GM21576 (cell line): ENCODE measurements at regions not wholly inside any gene's neighbourhood (a gene's known extent, or its start where the extent isn't known, plus 50 kb on each side); places are given as distances from the start of the nearest gene placed in this dataset.

Experiments
- ATAC-seq: cut with Tn5 transposase; IDR thresholded peaks from one replicate; pipeline ENCODE4 v1.9.1; 2021; ENCODE audit warnings: mild to moderate bottlenecking, moderate library complexity; ENCODE audit not compliant: unreplicated experiment

DNA sequence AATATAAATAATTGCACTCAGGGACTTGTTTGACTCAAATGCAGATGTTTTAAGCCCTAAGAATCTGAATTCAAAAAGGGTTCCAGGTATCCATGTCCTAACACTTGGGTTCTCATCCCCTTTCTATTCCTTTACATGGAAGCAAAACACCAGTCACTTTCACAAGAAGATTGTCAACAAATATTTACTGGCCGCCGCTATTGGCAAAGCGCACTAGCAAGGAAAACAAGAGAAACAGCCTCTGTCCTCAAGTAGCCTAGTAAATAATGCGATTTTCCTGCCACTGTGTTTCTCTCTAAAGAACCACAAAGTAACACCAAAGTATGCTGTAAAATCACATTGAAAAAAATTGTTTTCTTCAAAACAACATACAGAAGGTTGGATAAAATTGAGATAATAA is 66.7 kb upstream of the EZH2 start:
- ATAC-seq: no peak

DNA sequence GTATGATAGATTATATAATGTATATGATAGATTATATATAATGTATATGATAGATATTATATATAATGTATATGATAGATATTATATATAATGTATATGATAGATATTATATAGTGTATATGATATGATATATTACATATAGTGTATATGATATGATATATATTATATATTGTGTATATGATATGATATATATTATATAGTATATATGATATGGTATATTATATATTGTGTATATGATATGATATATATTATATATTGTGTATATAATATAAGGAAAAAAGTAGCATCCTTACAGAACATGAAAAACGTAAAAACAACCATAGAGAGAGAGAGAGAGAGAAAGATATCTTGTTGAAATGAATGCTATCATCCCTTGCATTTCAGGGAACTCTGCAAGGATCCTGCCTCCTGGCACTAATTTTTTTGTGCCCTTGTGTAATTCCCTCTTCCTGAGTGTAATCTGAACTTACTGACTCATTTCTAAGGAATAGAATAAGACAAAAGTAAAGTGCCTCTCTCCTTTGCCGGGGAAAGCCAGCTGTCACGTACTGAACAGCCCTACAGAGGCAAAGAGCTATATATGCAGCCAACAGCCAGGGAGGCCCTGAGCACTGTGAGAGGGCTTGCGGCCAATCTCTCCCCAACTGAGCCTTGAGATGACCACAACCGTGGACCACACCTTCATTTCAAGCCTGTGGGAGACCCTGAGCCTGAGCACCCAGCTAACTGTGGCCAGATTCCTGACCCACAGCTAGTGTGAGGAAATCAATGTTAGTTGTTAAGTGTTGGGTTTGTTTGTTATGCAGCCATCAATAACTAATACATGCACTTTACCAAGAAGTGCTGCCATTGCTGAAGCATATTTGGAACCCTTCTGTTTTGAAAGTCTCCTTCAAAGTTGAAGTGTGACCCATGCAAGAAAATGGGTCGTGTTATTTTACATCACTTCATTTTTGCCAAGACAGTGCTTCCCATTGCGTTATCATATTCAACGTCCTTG is 61.1 kb upstream of the EZH2 start:
- no peak for ATAC-seq

DNA sequence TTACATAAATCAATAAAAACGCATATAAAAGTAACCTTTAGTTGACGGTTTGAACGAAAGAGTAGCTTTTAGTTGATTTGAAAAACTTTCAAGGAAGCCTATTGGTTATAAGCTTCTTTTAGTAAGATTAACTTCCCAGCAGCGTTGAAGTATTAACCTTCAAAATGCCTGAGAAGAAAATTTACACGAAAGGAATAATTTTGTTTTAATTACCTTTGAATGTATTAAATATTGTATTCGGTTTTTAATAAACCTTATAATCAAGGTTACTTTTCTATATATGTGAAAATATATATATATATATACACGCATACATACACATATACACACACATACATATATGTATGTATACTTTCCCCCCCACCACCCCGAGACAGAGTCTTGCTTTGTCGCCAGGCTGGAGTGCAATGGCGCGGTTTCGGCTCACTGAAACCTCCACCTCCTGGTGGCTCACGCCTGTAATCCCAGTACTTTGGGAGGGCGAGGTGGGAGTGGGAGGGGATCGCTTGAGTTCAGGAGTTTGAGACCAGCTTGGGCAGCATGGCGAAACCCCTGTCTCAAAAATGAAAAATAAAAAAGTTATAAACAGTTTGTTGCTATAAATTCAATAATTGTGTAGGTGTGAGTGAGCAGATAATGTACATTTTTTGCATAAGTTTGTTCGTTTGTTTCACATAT is 57.6 kb upstream of the EZH2 start:
- ATAC-seq: peak; percentile 45

DNA sequence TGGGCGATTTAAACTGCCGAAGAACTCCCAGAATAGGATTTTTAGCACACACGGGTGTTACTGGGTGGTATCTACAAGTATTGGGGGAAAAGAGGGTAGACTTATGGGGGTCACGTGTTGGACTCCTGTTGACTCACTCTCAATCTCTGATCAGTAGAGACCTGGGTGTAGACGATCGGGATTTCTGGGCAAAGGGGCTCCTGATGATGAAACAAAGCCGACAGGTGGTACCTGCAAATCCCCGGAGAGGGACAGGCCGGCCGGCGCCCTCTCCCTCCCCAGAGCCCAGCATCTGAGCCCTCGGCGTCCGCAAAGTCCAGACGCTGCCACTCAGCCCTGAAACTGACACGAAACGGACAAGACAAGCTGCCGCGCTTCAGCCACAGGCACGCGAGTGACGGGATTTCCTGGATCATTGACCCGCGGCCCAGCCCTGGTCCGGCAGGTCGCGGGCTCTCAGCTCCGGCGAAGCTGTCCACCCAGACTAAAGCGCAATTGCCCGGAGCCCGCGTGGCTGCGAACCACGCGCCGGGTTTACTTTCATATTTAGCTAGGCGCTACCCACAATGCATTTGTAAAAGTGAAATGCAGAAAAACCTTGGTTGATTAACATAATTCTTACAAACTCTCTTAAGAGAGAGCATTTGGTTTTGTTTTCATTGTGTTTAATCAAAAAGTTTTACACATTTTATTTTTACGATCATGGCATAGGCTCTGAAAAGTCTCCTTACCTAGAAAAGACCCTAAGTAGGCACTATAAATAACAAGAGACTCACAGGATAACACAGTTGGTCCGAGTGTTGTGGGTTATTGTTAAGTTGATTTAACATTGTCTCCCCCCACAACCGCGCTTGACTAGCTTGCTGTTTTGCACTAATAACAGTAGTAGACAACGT is 56.9 kb upstream of the EZH2 start:
- peak; percentile 65 for ATAC-seq

DNA sequence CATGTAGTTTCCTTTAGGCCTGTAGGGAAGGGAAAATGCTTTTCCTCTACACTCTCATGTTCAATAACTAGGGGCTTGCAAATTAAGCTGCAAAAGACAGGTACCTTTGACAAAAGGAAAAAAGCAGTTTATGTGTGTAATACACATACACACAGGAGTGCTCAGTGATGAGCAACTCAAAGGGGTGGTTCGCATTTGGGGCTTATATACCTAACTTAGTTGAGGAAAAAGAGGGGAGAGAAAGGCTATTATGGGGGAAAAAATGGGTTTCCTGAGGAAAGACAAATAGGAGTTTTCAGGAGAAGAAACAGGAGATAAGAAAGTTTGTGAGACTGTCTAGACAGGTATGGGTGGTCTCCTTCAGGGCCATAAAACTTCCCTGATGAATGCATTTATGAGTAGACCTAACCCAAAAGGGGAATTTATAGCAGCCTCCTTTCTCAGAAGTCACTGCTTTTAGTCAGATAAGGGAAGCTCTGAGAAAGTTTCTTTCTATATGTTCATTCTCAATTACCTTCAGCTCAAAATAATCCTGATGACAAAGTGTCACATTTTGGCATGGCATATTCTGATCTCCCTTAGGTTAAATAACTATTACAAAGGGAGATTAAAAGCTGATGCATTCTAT is 55.2 kb upstream of the EZH2 start:
- ATAC-seq: no peak

DNA sequence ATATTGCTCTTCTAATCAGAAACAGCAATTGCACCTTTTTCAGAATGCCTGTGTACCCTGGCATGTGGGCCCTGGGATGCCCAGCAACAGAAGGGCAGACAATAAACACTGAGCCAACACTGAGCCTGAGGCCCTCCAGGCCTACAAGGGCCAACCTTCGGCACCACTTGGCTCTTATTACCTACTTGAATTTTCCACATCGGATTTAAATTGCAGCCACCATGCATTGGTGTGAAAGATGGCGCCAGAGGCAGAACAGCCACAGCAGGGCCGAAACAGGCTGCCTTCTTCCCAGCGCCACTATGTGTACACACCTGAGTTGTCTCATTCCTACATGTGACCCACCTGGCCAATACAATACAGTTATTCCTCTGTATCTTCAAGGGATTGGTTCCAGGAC is 51.4 kb upstream of the EZH2 start:
- ATAC-seq: no peak
